CD4-positive, alpha-beta memory T cell (primary cell): ENCODE measurements at regions not wholly inside any gene's neighbourhood (a gene's known extent, or its start where the extent isn't known, plus 50 kb on each side); places are given as distances from the start of the nearest gene placed in this dataset.

Source experiments
- CTCF ChIA-PET: fragments of 350-600 bp; sonication (Branson Sonifier 250); formaldehyde crosslinking; loops from one replicate; lab custom pipeline; 2021; ENCODE audit warnings: inconsistent platforms; ENCODE audit not compliant: partially characterized antibody; lab: Charles Lee
- POLR2A ChIA-PET: fragments of 350-600 bp; sonication (Branson Sonifier 250); formaldehyde crosslinking; loops from one replicate; lab custom pipeline; 2021; ENCODE audit not compliant: partially characterized antibody; lab: Charles Lee
- DNase-seq, 5 donors: peaks; one replicate each; pipeline versions ENCODE4 v3.0.0 to v3.0.0-alpha.2; 2020 to 2022; ENCODE audit warnings: mixed read lengths in 1 of 5
- H3K27ac ChIP-seq: one replicate; pipeline ENCODE4 v1.7.0; 2013; ENCODE audit warnings: low read depth, low read length
- H3K27me3 ChIP-seq: 2 replicates; pipeline ENCODE4 v1.7.0; 2013; ENCODE audit warnings: mild to moderate bottlenecking, low read length, moderate library complexity; ENCODE audit not compliant: insufficient read depth
- H3K36me3 ChIP-seq: 2 replicates; pipeline ENCODE4 v1.7.0; 2013; ENCODE audit warnings: mild to moderate bottlenecking, low read length, moderate library complexity; ENCODE audit not compliant: insufficient read depth
- H3K4me1 ChIP-seq: 2 replicates; pipeline ENCODE4 v1.7.0; 2013; ENCODE audit warnings: mild to moderate bottlenecking, low read length, moderate library complexity; ENCODE audit not compliant: insufficient read depth
- H3K4me3 ChIP-seq, 2 donors: one replicate each; pipeline ENCODE4 v1.7.0; 2013; ENCODE audit warnings: low read length in 2 of 2, mild to moderate bottlenecking in 1 of 2
- H3K9me3 ChIP-seq, 2 donors: one replicate each; pipeline ENCODE4 v1.7.0; 2013; ENCODE audit warnings: low read length in 2 of 2, control low read depth in 1 of 2; ENCODE audit not compliant: control insufficient read depth in 1 of 2
- H3K27ac Mint-ChIP-seq, 7 donors: one replicate each; pipeline ENCODE4 v1.8.0; 2020 to 2021; ENCODE audit warnings: mixed read lengths in 7 of 7, mild to moderate bottlenecking in 6 of 7, inconsistent platforms in 3 of 7, moderate library complexity in 3 of 7
- H3K27me3 Mint-ChIP-seq, 2 donors: one replicate each; pipeline ENCODE4 v1.8.0; 2020 to 2021; ENCODE audit warnings: mixed read lengths in 2 of 2
- H3K36me3 Mint-ChIP-seq, 2 donors: one replicate each; pipeline ENCODE4 v1.8.0; 2020 to 2021; ENCODE audit warnings: mixed read lengths in 2 of 2, inconsistent platforms in 1 of 2, mild to moderate bottlenecking in 1 of 2
- H3K4me1 Mint-ChIP-seq, 4 donors: one replicate each; pipeline ENCODE4 v1.8.0; 2020 to 2021; ENCODE audit warnings: mixed read lengths in 4 of 4, mild to moderate bottlenecking in 1 of 4
- H3K4me3 Mint-ChIP-seq, 8 donors: one replicate each; pipeline ENCODE4 v1.8.0; 2020 to 2021; ENCODE audit warnings: mixed read lengths in 8 of 8, mild to moderate bottlenecking in 7 of 8, moderate library complexity in 6 of 8, inconsistent platforms in 3 of 8
- H3K9me3 Mint-ChIP-seq, 8 donors: one replicate each; pipeline ENCODE4 v1.8.0; 2020 to 2021; ENCODE audit warnings: mixed read lengths in 8 of 8, mild to moderate bottlenecking in 5 of 8, inconsistent platforms in 3 of 8, moderate library complexity in 1 of 8
- intact Hi-C: fragments of 100-400 bp; cut with micrococcal nuclease; formaldehyde crosslinking; loops from one replicate; pipeline ENCODE4 v1.15.1; 2023

DNA sequence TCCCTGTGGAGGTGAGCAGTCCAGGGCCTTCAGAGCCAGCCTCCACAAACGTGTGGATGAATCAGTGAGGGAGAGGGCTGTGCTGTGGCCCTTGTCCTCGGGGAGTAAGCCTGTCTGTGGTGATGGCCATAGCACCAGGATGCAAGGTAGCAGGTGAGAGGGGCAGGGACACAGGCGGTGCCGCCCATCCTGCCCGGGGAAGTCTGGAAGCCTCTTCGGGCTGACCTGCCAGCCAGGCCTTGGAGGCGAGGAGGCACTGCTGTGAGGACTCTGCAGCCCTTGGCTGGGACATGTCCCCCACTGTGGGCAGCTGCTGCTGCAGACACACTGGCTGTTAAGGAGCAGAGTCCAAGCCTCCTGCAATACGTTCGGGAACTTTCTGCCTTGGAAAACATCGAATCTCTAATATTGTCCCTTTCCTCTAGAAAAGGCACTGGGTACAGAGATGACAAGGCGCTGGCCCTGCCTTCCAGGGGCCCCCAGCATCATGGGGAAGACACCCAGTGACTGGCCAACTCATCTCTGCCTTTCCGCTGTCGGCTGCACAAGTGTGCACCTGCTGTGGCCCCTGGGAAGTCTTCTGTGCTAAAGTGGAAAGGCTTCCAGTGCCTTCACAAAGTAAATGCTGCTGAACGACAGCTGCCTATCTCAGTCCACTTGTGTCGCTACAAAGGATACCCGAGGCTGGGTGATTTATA, 101.4 kb downstream of the ADRA2C start:
- CTCF ChIA-PET = interaction anchor here (1.2 kb wide), 1 partner anchor 13 kb away, joined by 6 read pairs; no protein-coding TSS in a partner anchor
- Mint-ChIP-seq H3K27me3 (peaks cover 8 to 24% of the 10 kb centered on the region in 2 donors), H3K9me3 (no peaks in the 10 kb centered on the region), H3K27ac (no peak overlapping the region), H3K4me3 (peak overlapping the region in 1 of 8 donors; percentile 9), H3K4me1 (peaks cover 3 to 10% (median 6%) of the 10 kb centered on the region in 4 donors), H3K36me3 (peaks cover 0 to 3% of the 10 kb centered on the region in 2 donors)
- intact Hi-C loops = no loop called here
- no peaks in the 10 kb centered on the region for H3K36me3 ChIP-seq
- no peaks in the 10 kb centered on the region for H3K27me3 ChIP-seq
- DNase-seq = no peak
- POLR2A ChIA-PET = no interaction called here
- no peaks in the 10 kb centered on the region for H3K4me1 ChIP-seq
- no peak overlapping the region for H3K27ac ChIP-seq
- H3K9me3 ChIP-seq = no peaks in the 10 kb centered on the region
- H3K4me3 ChIP-seq = no peak overlapping the region

DNA sequence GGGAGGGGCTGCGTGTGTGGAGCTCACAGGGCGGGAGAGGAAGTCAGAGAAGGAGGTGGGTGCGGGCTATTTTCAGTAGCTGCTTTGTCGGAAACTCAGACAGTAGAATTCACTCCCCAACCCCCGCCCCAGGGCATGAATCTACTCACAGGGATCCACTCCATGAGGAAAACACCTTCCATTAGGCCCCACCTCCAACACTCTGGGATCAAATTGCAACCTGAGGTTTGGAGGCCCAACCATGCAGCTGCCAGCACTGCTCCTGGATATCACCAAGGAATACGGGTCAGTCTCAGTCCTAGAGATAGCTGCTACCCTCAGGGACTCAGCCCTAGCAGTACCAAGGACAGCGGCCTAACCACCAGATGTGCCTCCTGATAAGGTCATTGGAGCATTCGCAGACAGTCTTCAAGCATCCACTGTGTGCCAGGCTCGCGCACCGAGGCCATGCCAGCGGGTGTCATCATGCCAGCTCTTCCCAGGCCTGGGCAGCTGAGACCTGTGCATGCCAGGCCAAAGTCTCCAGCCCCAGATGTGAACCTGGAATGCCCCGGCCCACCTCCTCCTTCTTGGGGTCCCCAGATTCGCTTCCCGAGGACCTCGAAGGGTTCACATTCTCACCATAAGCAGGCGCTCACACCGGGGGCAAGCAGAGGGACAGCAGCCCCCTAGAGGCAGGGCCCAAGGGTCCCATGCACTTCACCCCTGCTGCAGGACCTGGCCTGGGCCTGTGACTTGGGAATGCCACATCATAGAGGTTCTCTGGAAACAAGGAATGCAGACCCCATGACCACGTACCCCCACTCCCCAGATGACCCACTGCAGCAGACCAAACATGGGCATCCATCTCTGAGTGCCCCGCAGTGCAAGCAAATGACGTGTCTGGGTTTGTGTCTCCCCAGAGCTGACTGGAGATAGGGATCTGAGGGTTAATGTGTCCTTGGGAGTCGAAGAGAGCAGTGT, 102.3 kb downstream of the ADRA2C start:
- no peak overlapping the region for H3K27ac Mint-ChIP-seq

DNA sequence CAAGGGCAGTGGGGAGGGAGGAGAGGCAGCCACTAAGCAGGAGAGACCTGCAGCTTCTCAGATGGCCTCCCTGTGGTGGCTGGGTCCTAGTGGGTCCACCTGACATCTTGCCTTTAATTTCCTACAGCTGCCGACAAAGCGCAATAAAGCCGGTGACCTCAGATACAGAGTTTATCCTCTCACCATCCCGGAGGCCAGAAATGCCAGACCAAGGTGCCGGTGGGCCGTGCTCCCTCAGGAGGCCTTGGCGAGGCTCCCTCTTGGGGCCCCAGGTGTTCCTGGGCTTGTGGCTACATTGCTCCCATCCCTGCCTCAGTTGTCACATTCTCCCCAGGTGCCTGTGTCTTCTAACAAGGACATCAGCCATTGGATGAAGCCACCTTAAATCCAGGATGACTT, 103.0 kb downstream of the ADRA2C start:
- CTCF ChIA-PET = no interaction called here

More for the DNA sequence above, 102.3 kb downstream of the ADRA2C start:
- Mint-ChIP-seq H3K9me3 (no peaks in the 10 kb centered on the region), H3K4me1 (peaks cover 3 to 10% (median 6%) of the 10 kb centered on the region in 4 donors), H3K36me3 (peaks cover 0 to 3% of the 10 kb centered on the region in 2 donors), H3K27me3 (peaks cover 16 to 28% of the 10 kb centered on the region in 2 donors), H3K4me3 (peak overlapping the region in 1 of 8 donors; percentile 7)
- H3K4me1 ChIP-seq = no peaks in the 10 kb centered on the region
- no peaks in the 10 kb centered on the region for H3K27me3 ChIP-seq
- POLR2A ChIA-PET = no interaction called here
- H3K27ac ChIP-seq = no peak overlapping the region
- no peaks in the 10 kb centered on the region for H3K9me3 ChIP-seq
- no peak overlapping the region for H3K4me3 ChIP-seq
- DNase-seq = no peak
- no peaks in the 10 kb centered on the region for H3K36me3 ChIP-seq
- CTCF ChIA-PET = interaction anchor here (1.2 kb wide), 1 partner anchor 12 kb away, joined by 6 read pairs; no protein-coding TSS in a partner anchor
- intact Hi-C loops = no loop called here

DNA sequence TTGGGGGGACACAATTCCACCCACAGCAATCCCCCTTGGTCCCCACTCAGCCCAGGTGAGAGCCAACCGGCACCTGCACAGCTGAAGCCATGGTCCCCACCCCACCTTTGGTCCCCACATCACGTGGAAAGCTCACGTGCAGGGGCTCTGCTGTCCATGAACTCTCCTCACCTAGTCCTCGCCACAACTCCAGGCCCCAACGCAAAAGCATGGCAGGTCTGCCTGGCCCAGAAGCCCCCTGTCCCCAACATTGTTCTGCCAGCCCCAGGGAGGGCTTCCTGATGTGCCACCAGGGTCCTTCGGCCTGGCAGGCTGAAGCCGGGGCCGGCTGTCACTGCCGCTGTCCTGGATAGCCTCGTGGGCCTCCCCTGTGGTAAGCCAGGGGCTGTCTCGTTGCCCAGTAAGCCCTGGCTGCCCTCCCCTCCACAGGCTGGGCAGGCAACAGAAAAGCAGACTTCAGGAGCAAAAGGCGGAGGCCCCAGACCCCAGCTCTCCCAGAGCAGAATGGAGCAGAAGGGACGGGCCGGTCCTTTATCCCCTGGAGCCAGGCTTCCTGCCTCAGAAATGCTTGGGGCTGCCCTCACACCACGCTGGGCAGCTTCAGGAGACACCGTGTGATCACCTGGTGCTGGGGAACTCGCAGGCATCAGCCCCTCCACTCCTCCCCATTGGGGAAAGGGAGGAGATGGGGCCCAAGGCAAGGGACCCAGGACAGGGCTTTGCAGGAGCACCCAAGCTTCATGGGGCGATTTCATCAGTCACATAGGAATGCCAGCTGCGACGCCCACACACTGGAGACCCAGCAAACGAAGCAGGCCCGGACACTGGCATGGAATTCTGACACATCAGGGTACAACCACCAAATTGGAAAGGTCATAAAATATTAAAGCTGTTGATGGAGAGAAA, 103.7 kb downstream of the ADRA2C start:
- CTCF ChIA-PET = no interaction called here
- H3K27ac Mint-ChIP-seq = no peak overlapping the region

More for the DNA sequence above, 103.0 kb downstream of the ADRA2C start:
- POLR2A ChIA-PET = no interaction called here
- Mint-ChIP-seq H3K27me3 (peaks cover 14 to 27% of the 10 kb centered on the region in 2 donors), H3K36me3 (peaks cover 0 to 3% of the 10 kb centered on the region in 2 donors), H3K4me1 (peaks cover 3 to 10% (median 6%) of the 10 kb centered on the region in 4 donors), H3K9me3 (no peaks in the 10 kb centered on the region), H3K27ac (no peak overlapping the region), H3K4me3 (no peak overlapping the region)
- no peak overlapping the region for H3K27ac ChIP-seq
- H3K4me1 ChIP-seq = no peaks in the 10 kb centered on the region
- no peak overlapping the region for H3K4me3 ChIP-seq
- H3K36me3 ChIP-seq = no peaks in the 10 kb centered on the region
- no peaks in the 10 kb centered on the region for H3K9me3 ChIP-seq
- no peaks in the 10 kb centered on the region for H3K27me3 ChIP-seq
- intact Hi-C loops = no loop called here
- no peak for DNase-seq

DNA sequence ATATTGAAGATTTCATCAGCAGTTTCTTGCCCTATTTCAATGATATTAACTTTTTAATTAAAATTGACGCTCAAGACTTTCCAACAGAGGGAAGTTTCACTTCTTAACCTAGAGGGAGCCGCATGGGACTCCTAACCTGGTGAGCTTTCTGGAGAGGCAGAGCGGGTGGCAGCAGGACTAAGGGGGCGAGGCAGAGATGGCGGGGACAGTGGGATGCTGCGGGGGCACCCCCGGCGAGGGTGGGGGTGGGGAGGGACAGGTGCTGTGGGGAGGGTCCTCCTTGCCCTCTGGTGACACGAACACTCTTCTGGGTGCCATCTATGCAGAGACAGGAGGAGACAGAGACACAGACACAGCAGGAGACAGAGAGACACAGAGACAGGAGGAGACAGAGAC, 104.4 kb downstream of the ADRA2C start:
- H3K36me3 ChIP-seq = no peaks in the 10 kb centered on the region
- Mint-ChIP-seq H3K4me3 (peak overlapping the region in 3 of 8 donors; percentile 30 to 59 (median 44)), H3K27ac (no peak overlapping the region), H3K27me3 (peaks cover 18 to 27% of the 10 kb centered on the region in 2 donors), H3K9me3 (no peaks in the 10 kb centered on the region), H3K4me1 (peaks cover 3 to 10% (median 6%) of the 10 kb centered on the region in 4 donors), H3K36me3 (peaks cover 0 to 3% of the 10 kb centered on the region in 2 donors)
- no peaks in the 10 kb centered on the region for H3K4me1 ChIP-seq
- no peaks in the 10 kb centered on the region for H3K9me3 ChIP-seq
- ChIA-PET CTCF (no interaction called here), POLR2A (no interaction called here)
- no peak overlapping the region for H3K4me3 ChIP-seq
- H3K27ac ChIP-seq = no peak overlapping the region
- H3K27me3 ChIP-seq = no peaks in the 10 kb centered on the region
- intact Hi-C loops = no loop called here
- DNase-seq = no peak

More for the DNA sequence above, 103.7 kb downstream of the ADRA2C start:
- Mint-ChIP-seq H3K27me3 (peaks cover 16 to 27% of the 10 kb centered on the region in 2 donors), H3K4me1 (peaks cover 3 to 10% (median 6%) of the 10 kb centered on the region in 4 donors), H3K36me3 (peaks cover 0 to 3% of the 10 kb centered on the region in 2 donors), H3K4me3 (no peak overlapping the region), H3K9me3 (no peaks in the 10 kb centered on the region)
- no peaks in the 10 kb centered on the region for H3K27me3 ChIP-seq
- H3K9me3 ChIP-seq = no peaks in the 10 kb centered on the region
- no peaks in the 10 kb centered on the region for H3K36me3 ChIP-seq
- no peak overlapping the region for H3K4me3 ChIP-seq
- POLR2A ChIA-PET = no interaction called here
- no peak overlapping the region for H3K27ac ChIP-seq
- H3K4me1 ChIP-seq = no peaks in the 10 kb centered on the region
- DNase-seq = no peak
- intact Hi-C loops = no loop called here

DNA sequence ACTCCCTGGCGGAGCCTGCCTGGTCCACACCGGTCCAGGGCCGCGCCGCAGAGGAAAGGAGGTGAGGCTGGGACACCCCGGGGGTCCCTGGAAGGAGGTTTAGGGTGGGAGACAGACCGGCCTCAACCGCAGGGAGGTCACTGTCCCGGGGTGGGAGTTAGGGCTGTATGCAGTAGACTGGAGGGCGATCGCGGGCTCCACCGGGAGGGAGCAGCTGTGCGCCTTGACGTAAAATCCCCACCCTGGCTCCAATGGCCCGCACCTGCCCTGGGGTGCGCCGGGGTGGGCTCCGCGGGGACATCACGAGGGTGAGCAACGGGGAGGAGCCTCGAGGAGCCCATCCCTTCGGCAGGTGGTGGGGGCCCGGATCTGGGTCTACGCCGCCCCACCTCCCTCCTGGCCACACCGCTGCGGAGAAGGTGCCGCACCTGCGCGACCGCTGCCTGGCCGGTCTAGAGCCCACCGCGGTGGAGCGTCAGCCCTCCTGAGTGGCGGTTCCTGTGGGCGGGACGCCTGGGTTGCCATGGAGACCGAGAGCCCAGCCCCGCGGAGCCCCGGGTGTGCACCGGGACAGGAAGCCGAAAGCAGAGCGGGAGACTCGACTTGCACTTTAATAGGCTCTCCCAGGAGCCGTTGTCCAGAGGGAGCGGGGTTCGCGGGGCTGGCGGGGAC, 105.1 kb downstream of the ADRA2C start:
- Mint-ChIP-seq H3K36me3 (peaks cover 0 to 3% of the 10 kb centered on the region in 2 donors), H3K27ac (no peak overlapping the region), H3K4me3 (peak overlapping the region in 2 of 8 donors; percentile 63 to 68), H3K9me3 (peaks cover 0 to 2% (median 0%) of the 10 kb centered on the region in 8 donors), H3K4me1 (peaks cover 3 to 10% (median 6%) of the 10 kb centered on the region in 4 donors), H3K27me3 (peaks cover 20 to 29% of the 10 kb centered on the region in 2 donors)
- no peak for DNase-seq
- CTCF ChIA-PET = interaction anchor here (1.4 kb wide), 1 partner anchor 10 kb away, joined by 3 read pairs; no protein-coding TSS in a partner anchor
- no peaks in the 10 kb centered on the region for H3K4me1 ChIP-seq
- POLR2A ChIA-PET = no interaction called here
- H3K27me3 ChIP-seq = no peaks in the 10 kb centered on the region
- intact Hi-C loops = no loop called here
- H3K4me3 ChIP-seq = no peak overlapping the region
- no peaks in the 10 kb centered on the region for H3K36me3 ChIP-seq
- no peak overlapping the region for H3K27ac ChIP-seq
- H3K9me3 ChIP-seq = no peaks in the 10 kb centered on the region
